ENCODE measurements at regions not wholly inside any gene's neighbourhood (a gene's known extent, or its start where the extent isn't known, plus 50 kb on each side); places are given as distances from the start of the nearest gene placed in this dataset.
A peak's percentile ranks its signal among the peaks of the same experiment; 100 is the strongest.

- H3K9me3 ChIP-seq: peaks cover 0 to 2% of the 10 kb centered on the region in 2 donors
- no peak overlapping the region for H3K27ac ChIP-seq
- no peaks in the 10 kb centered on the region for H3K27me3 ChIP-seq
- peaks cover 6 to 16% of the 10 kb centered on the region in 2 donors for H3K4me1 ChIP-seq
- TF ChIP-seq CTCF (IDR thresholded peaks at IDR 0.05): no peak
- no peaks in the 10 kb centered on the region for H3K36me3 ChIP-seq
- no peak overlapping the region for H3K4me3 ChIP-seq
- intact Hi-C loops (cut with DNase I): no loop called here
- DNase-seq (no peak), ATAC-seq (no peak)
Measured at GRCh38 chr4:184295206-184295605, 77.5 kb upstream of the ENPP6 start.

GRCh38 chr4:184294606-184295133 is 77.0 kb upstream of the ENPP6 start:
- ATAC-seq (no peak), DNase-seq (no peak)
- no peak for TF ChIP-seq CTCF (IDR thresholded peaks at IDR 0.05)
- Histone ChIP-seq H3K4me1 (peaks cover 6 to 16% of the 10 kb centered on the region in 2 donors), H3K9me3 (peaks cover 0 to 2% of the 10 kb centered on the region in 2 donors), H3K4me3 (no peak overlapping the region), H3K36me3 (no peaks in the 10 kb centered on the region), H3K27me3 (no peaks in the 10 kb centered on the region), H3K27ac (no peak overlapping the region)
- intact Hi-C loops (cut with DNase I): no loop called here

GRCh38 chr4:184293552-184293951 is 75.9 kb upstream of the ENPP6 start:
- no peaks in the 10 kb centered on the region for H3K36me3 ChIP-seq
- intact Hi-C loops (cut with DNase I): no loop called here
- peaks cover 0 to 2% of the 10 kb centered on the region in 2 donors for H3K9me3 ChIP-seq
- no peak overlapping the region for H3K4me3 ChIP-seq
- peak overlapping the region in 1 of 2 donors; percentile 82 for H3K27ac ChIP-seq
- no peak for TF ChIP-seq CTCF (IDR thresholded peaks at IDR 0.05)
- peaks cover 6 to 16% of the 10 kb centered on the region in 2 donors for H3K4me1 ChIP-seq
- DNase-seq (peak in 3 of 4 donors; percentile 34 to 62 (median 59)), ATAC-seq (peak; percentile 74)
- no peaks in the 10 kb centered on the region for H3K27me3 ChIP-seq

- no peaks in the 10 kb centered on the region for H3K36me3 ChIP-seq
- no peak for TF ChIP-seq CTCF (IDR thresholded peaks at IDR 0.05)
- ATAC-seq (no peak), DNase-seq (no peak)
- intact Hi-C loops (cut with DNase I): no loop called here
- no peaks in the 10 kb centered on the region for H3K27me3 ChIP-seq
- peaks cover 6 to 16% of the 10 kb centered on the region in 2 donors for H3K4me1 ChIP-seq
- peaks cover 0 to 2% of the 10 kb centered on the region in 2 donors for H3K9me3 ChIP-seq
- H3K27ac ChIP-seq: peak overlapping the region in 1 of 2 donors; percentile 82
- no peak overlapping the region for H3K4me3 ChIP-seq
Measured at GRCh38 chr4:184292877-184293276, 75.2 kb upstream of the ENPP6 start.

- no peak for DNase-seq
- H3K4me1 ChIP-seq: peaks cover 6 to 16% of the 10 kb centered on the region in 2 donors
- no peaks in the 10 kb centered on the region for H3K36me3 ChIP-seq
- TF ChIP-seq CTCF (IDR thresholded peaks at IDR 0.05): no peak
- intact Hi-C loops (cut with DNase I): no loop called here
- H3K4me3 ChIP-seq: no peak overlapping the region
- H3K27ac ChIP-seq: no peak overlapping the region
- no peak for ATAC-seq
- H3K9me3 ChIP-seq: peaks cover 0 to 2% of the 10 kb centered on the region in 2 donors
- H3K27me3 ChIP-seq: no peaks in the 10 kb centered on the region
Measured at GRCh38 chr4:184292465-184292867, 74.8 kb upstream of the ENPP6 start.

Measured in left lung (tissue), 4 donors.